ENCODE measurements at regions not wholly inside any gene's neighbourhood (a gene's known extent, or its start where the extent isn't known, plus 50 kb on each side); places are given as distances from the start of the nearest gene placed in this dataset.
"Not testable (repeated sequence)": the region's sequence is repeated elsewhere in the genome, so short reads cannot be mapped to it uniquely, and the experiment has no call there.

- DNase-seq, result no peak
Observed at GRCh38 chr13:42485272-42485671, 88.7 kb upstream of the TNFSF11 start.

GRCh38 chr13:42486711-42487198 is 87.2 kb upstream of the TNFSF11 start:
- no peak for DNase-seq

DNA sequence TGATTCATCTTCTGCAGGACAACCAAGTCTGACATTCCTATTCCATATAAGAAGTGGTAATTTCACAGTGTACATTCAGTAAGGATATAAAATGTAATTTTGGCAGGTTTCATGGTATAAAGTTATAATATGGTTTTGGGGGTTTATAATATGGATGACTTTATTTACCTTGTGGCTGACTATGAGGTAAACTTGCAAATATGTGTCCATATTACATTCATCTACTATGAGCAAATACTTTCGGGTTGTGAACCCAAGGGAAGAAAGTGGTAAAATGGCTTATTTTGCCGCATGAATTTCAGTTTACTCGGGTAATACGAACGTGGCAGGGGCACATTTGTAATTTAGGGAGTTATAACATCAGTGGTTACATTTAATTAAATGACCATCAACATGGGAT is 86.7 kb upstream of the TNFSF11 start:
- no peak for DNase-seq

- no peak for DNase-seq
Observed at GRCh38 chr13:42490676-42491075, 83.3 kb upstream of the TNFSF11 start.

- DNase-seq, result no peak
Observed at GRCh38 chr13:42492372-42492920, 81.5 kb upstream of the TNFSF11 start.

- DNase-seq, result no peak
Observed at GRCh38 chr13:42494157-42494556, 79.8 kb upstream of the TNFSF11 start.

- no peak for DNase-seq
Observed at GRCh38 chr13:42495255-42495654, 78.7 kb upstream of the TNFSF11 start.

DNA sequence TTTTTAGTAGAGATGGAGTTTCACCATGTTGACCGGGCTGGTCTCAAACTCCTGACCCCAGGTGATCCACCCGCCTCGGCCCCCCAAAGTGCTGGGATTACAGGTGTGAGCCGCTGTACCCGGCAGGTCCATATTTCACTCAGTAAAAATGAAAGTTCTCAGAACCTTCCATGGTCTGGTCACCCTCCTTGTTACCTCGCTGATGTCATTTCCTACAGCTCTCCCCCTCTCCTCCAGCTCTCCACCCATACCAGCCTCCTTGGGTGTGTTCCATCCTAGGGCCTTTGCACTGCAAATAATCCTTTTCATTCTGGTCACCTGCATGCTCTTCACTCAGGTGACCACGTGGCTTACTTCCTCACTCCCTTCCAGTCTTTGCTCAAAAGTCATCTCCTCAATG is 78.2 kb upstream of the TNFSF11 start:
- no peak for DNase-seq

DNA sequence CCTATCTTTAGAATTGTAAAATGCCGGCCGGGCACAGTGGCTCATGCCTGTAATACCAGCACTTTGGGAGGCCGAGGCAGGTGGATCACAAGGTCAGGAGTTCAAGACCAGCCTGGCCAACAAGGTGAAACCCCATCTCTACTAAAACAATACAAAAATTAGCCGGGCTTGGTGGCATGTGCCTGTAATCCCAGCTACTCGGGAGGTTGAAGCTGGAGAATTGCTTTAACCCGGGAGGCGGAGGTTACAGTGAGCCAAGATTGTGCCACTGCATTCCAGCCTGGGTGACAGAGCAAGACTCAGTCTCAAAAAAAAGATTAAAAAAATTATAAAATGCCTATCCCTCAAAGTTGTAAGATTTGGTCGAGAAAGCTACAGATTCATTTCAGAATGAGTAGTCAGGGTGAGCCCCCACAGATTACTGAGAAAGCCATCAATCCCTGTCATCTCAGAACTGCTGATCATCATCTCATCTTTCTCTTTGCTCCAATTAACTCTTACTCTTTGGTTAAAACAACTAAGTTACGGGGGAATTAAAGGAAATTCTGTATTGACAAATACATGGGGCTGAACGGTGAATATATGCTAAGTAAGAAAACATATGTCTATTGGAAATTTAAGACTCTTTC is 76.9 kb upstream of the TNFSF11 start:
- not testable (repeated sequence) for DNase-seq

DNA sequence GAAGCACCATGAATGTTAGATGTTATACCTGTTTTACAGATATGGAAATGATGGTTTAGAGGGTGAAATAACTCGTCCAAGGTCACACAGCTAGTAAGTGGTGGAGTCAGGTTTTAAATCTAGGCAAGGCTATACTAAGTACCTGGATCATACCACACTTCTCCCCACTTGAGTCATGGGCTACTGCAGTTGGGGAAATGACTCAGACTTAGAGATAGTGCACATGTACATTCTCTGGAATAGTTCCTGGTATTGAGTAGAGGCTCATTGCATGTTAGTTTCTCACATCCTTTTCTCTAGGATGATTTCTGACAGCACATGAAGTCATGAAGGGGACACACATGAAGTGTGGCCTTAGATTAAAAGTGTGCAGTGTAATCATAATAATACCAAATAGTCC is 76.2 kb upstream of the TNFSF11 start:
- no peak for DNase-seq

DNA sequence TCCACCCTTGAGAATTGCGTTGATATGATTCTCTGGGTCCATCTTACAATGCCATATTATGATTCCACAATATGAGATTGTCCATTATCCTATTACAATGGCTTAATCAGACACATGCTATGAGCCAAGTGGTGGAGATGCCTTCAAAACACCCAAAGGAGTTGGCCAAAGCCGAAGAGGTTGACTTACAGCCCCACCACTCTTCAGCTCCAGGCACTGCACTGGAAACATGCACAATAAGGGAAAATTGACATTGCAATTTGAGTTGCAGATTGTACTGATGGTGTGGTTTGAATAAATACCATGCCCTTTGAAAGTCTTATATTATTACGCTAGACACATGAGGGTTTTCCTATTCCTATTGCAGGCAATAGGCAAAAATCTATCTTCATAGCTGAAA is 75.4 kb upstream of the TNFSF11 start:
- DNase-seq, result no peak

Data from NCI-H1694 treated with DMSO at 0.1 percent for 48 hours (cell line).